ENCODE measurements at regions not wholly inside any gene's neighbourhood (a gene's known extent, or its start where the extent isn't known, plus 50 kb on each side); places are given as distances from the start of the nearest gene placed in this dataset.

DNA sequence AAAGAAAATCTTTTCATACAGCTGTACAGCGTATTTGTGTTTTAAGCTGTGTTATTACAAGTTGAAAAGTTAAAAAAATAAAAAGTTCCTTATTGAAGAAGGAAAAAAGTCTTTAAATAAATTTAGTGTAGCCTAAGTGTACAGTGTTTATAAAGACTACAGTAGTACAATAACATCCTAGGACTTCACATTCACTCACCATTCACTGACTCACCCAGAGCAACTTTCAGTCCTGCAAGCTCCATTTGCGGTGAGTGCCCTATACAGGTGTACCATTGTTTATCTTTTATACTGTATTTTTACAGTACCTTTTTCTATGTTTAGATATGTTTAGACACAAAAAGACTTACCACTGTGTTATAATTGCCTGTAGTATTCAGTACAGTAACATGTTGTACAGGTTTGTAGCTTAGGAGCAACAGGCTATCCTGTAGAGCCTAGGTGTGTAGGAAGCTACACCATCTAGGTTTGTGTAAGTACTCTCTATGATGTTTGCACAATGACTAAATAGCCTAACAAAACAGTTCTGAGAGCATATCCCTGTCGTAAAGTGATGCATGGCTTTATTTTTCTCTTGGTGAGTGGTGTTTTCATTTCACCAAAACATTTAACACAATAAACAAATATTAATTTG is 275.2 kb downstream of the DACT1 start:
- no peaks in the 10 kb centered on the region for H3K36me3 ChIP-seq
- TF ChIP-seq POLR2AphosphoS5 (IDR thresholded peaks at IDR 0.05) (no peak), POLR2A (IDR thresholded peaks at IDR 0.05) (no peak)
- TF ChIP-seq, protein P1, sequence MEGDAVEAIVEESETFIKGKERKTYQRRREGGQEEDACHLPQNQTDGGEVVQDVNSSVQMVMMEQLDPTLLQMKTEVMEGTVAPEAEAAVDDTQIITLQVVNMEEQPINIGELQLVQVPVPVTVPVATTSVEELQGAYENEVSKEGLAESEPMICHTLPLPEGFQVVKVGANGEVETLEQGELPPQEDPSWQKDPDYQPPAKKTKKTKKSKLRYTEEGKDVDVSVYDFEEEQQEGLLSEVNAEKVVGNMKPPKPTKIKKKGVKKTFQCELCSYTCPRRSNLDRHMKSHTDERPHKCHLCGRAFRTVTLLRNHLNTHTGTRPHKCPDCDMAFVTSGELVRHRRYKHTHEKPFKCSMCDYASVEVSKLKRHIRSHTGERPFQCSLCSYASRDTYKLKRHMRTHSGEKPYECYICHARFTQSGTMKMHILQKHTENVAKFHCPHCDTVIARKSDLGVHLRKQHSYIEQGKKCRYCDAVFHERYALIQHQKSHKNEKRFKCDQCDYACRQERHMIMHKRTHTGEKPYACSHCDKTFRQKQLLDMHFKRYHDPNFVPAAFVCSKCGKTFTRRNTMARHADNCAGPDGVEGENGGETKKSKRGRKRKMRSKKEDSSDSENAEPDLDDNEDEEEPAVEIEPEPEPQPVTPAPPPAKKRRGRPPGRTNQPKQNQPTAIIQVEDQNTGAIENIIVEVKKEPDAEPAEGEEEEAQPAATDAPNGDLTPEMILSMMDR (IDR thresholded peaks at IDR 0.05 in 8 of 11, conservative IDR thresholded peaks at IDR 0.05 in 3 of 11) = no peak

DNA sequence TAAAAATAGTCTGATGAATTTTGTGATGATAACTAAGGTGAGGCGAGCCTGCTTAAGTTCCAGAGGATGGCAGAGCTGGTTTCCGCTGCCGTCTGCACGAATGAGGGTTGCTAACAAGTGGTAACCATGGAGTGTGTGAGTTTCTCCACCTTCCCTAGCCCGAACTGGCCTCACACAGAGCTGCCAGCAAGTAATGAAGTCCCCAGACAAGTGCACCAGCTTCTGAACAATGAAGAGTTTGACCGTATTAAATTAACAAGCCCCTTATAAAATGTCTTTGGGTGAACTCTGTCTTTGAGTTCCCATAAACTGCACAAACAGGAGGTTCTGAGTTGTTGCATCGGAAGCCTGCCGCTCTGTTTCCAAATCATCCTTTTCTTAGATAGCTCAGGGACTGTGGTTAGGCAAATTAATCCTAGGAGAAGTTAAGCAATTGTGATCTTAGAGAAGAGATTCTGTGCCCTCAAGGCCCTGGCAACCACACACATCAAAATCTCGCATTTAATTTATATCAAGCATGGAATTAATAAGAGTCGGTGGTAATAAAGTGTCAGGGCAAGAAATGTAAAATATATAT is 274.1 kb upstream of the DAAM1 start:
- Histone ChIP-seq H3K27ac (no peak overlapping the region), H3K27me3 (replicated peaks in 1 of 7) (no peaks in the 10 kb centered on the region), H3K4me1 (no peaks in the 10 kb centered on the region), H3K4me3 (no peak overlapping the region), H3K9me3 (no peaks in the 10 kb centered on the region), H3K36me3 (no peaks in the 10 kb centered on the region)
- no peak for DNase-seq
- WGBS, 5 donors = 63 to 85% (median 70%) methylated on average over 10 of the region's 10 CpGs
- TF ChIP-seq POLR2AphosphoS5 (IDR thresholded peaks at IDR 0.05) = no peak
- TF ChIP-seq POLR2A (IDR thresholded peaks at IDR 0.05) = no peak
- TF ChIP-seq, protein P1 (IDR thresholded peaks at IDR 0.05 in 8 of 11, conservative IDR thresholded peaks at IDR 0.05 in 3 of 11) = no peak
- intact Hi-C loops (cut with DNase I; ENCODE audit: low total_unique reads) = no loop called here

More for the DNA sequence above, 275.2 kb downstream of the DACT1 start:
- no peak overlapping the region for H3K4me3 ChIP-seq
- 90 to 95% (median 95%) methylated on average over 3 of the region's 3 CpGs for WGBS, 5 donors
- H3K4me1 ChIP-seq = no peaks in the 10 kb centered on the region
- no peaks in the 10 kb centered on the region for H3K27me3 ChIP-seq (replicated peaks in 1 of 7)
- intact Hi-C loops (cut with DNase I; ENCODE audit: low total_unique reads) = no loop called here
- DNase-seq = no peak
- H3K9me3 ChIP-seq = no peaks in the 10 kb centered on the region
- H3K27ac ChIP-seq = no peak overlapping the region

DNA sequence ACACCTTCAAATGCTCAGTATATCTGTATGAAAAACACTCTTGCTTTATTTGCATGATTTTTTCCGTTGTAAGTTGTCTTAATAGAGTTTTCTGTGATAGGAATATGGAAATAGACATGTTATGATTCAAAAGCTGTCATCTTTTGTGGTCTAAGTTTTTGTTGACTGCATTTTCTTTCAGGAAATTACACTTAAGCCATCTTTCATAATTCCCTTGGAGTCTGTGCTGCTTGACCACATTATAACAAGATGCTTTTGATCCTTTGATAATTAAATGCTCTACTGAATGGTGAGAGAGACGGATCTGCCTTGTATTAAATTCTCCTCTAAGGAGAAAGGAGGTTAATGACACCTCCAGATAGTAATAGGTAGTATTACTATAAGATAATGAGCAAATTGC is 272.8 kb upstream of the DAAM1 start:
- DNase-seq = no peak
- H3K36me3 ChIP-seq = no peaks in the 10 kb centered on the region
- H3K27me3 ChIP-seq (replicated peaks in 1 of 7) = no peaks in the 10 kb centered on the region
- 44 to 71% (median 65%) methylated on average over 2 of the region's 2 CpGs for whole genome bisulfite sequencing, 5 donors
- TF ChIP-seq, protein P1 (IDR thresholded peaks at IDR 0.05 in 8 of 11, conservative IDR thresholded peaks at IDR 0.05 in 3 of 11) = no peak
- TF ChIP-seq POLR2AphosphoS5 (IDR thresholded peaks at IDR 0.05) (no peak), POLR2A (IDR thresholded peaks at IDR 0.05) (no peak)
- H3K4me1 ChIP-seq = no peaks in the 10 kb centered on the region
- intact Hi-C loops (cut with DNase I; ENCODE audit: low total_unique reads) = no loop called here
- H3K4me3 ChIP-seq = no peak overlapping the region
- no peaks in the 10 kb centered on the region for H3K9me3 ChIP-seq
- no peak overlapping the region for H3K27ac ChIP-seq

DNA sequence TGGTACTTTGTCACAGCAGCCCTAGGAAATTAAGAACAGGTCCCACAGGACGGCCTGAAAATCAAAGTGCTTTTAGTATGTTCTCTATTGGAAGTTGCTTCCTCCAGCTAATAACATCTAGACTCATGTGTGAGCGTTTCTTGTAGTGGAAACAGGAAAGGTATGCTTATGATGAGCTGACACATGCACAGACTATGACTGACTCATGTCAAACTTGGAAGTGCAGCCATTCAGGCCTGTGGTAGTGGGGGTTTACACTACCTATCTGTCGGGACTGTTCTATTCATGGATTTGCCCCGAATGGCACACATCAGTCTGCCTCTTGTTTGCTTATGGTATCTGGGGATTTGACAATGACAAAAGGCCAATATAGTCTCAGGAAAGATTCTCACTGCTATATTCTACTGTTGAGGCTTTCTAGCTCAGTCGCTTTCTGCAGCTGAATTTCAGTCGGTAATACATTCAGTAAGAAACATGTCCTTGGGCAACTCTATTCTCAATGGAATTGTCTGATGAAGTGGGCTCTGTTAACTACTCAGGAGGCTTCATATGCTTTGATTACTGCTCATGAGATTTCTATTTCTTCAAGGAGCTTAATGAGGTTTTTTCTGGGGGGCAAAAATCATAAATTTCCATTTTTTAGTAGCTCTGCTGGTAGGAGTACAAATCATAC is 270.3 kb upstream of the DAAM1 start:
- Histone ChIP-seq H3K4me1 (no peaks in the 10 kb centered on the region), H3K27me3 (replicated peaks in 1 of 7) (no peaks in the 10 kb centered on the region), H3K9me3 (no peaks in the 10 kb centered on the region), H3K27ac (no peak overlapping the region), H3K36me3 (no peaks in the 10 kb centered on the region), H3K4me3 (no peak overlapping the region)
- intact Hi-C loops (cut with DNase I; ENCODE audit: low total_unique reads) = no loop called here
- TF ChIP-seq POLR2A (IDR thresholded peaks at IDR 0.05) = no peak
- TF ChIP-seq, protein P1 (IDR thresholded peaks at IDR 0.05 in 8 of 11, conservative IDR thresholded peaks at IDR 0.05 in 3 of 11) = no peak
- TF ChIP-seq POLR2AphosphoS5 (IDR thresholded peaks at IDR 0.05) = no peak
- WGBS, 5 donors = 85 to 93% (median 87%) methylated on average over 6 of the region's 6 CpGs
- no peak for DNase-seq
